MM.1S (cell line): ENCODE measurements at regions not wholly inside any gene's neighbourhood (a gene's known extent, or its start where the extent isn't known, plus 50 kb on each side); places are given as distances from the start of the nearest gene placed in this dataset.

Experiments
- DNase-seq: peaks from one replicate; pipeline ENCODE4 v3.0.0-alpha.2; 2015
- H2AFZ ChIP-seq: fragments of 300-600 bp; sonication (generic); 2 replicates; pipeline ENCODE4 v1.6.0; 2016; ENCODE audit warnings: antibody characterized with exemption, low read length
- H3F3A ChIP-seq: fragments of 300-600 bp; sonication (generic); 2 replicates; pipeline ENCODE4 v1.6.1; 2016; ENCODE audit warnings: mild to moderate bottlenecking, antibody characterized with exemption, low read length, moderate library complexity, mixed read lengths; ENCODE audit not compliant: insufficient read depth
- H3K27ac ChIP-seq: fragments of 300-600 bp; sonication (generic); 2 replicates; pipeline ENCODE4 v1.5.1; 2016; ENCODE audit warnings: mild to moderate bottlenecking, low read length
- H3K27me3 ChIP-seq: fragments of 300-600 bp; sonication (generic); replicated peaks from 2 replicates; pipeline ENCODE4 v1.6.0; 2016; ENCODE audit warnings: low read length; ENCODE audit not compliant: insufficient read depth
- H3K36me3 ChIP-seq: fragments of 300-600 bp; sonication (generic); replicated peaks from 2 replicates; pipeline ENCODE4 v1.6.1; 2016; ENCODE audit warnings: mild to moderate bottlenecking, low read length, mixed read lengths; ENCODE audit not compliant: insufficient read depth
- H3K4me1 ChIP-seq: fragments of 300-600 bp; sonication (generic); 2 replicates; pipeline ENCODE4 v1.6.1; 2016; ENCODE audit warnings: low read length, mixed read lengths
- H3K4me2 ChIP-seq: fragments of 300-600 bp; sonication (generic); 2 replicates; pipeline ENCODE4 v1.6.0; 2016; ENCODE audit warnings: low read depth, low read length
- H3K4me3 ChIP-seq: fragments of 300-600 bp; sonication (generic); 2 replicates; pipeline ENCODE4 v1.5.1; 2016; ENCODE audit warnings: low read length, mixed read lengths
- H3K79me2 ChIP-seq: fragments of 300-600 bp; sonication (generic); 2 replicates; pipeline ENCODE4 v1.6.1; 2016; ENCODE audit warnings: mixed run types, low read length, mixed read lengths
- H3K9ac ChIP-seq: fragments of 300-600 bp; sonication (generic); 2 replicates; pipeline ENCODE4 v1.6.1; 2016; ENCODE audit warnings: low read length, mixed read lengths
- H3K9me2 ChIP-seq: fragments of 300-600 bp; sonication (generic); replicated peaks from 2 replicates; pipeline ENCODE4 v1.6.1; 2016; ENCODE audit warnings: mild to moderate bottlenecking, low read length, mixed read lengths; ENCODE audit not compliant: insufficient read depth
- H3K9me3 ChIP-seq: fragments of 300-600 bp; sonication (generic); replicated peaks from 2 replicates; pipeline ENCODE4 v1.6.1; 2016; ENCODE audit warnings: mild to moderate bottlenecking, low read length, mixed read lengths; ENCODE audit not compliant: insufficient read depth
- H4K20me1 ChIP-seq: fragments of 300-600 bp; sonication (generic); 2 replicates; pipeline ENCODE4 v1.6.1; 2016; ENCODE audit warnings: mild to moderate bottlenecking, low read length, moderate library complexity, mixed read lengths; ENCODE audit not compliant: insufficient read depth
- CTCF ChIP-seq: fragments of 300-600 bp; sonication (generic); IDR thresholded peaks from 2 replicates; pipeline ENCODE4 v1.5.1; 2016; ENCODE audit warnings: antibody characterized with exemption, low read length, mixed read lengths
- EZH2 ChIP-seq: fragments of 300-600 bp; sonication (generic); optimal IDR thresholded peaks from 2 replicates; pipeline ENCODE3; 2017; ENCODE audit warnings: low read depth, mild to moderate bottlenecking, antibody characterized with exemption, low read length, mixed read lengths
- EZH2phosphoT487 ChIP-seq: fragments of 300-600 bp; sonication (generic); IDR thresholded peaks from 2 replicates; pipeline ENCODE4 v1.6.1; 2018; ENCODE audit warnings: antibody characterized with exemption, low read length

DNA sequence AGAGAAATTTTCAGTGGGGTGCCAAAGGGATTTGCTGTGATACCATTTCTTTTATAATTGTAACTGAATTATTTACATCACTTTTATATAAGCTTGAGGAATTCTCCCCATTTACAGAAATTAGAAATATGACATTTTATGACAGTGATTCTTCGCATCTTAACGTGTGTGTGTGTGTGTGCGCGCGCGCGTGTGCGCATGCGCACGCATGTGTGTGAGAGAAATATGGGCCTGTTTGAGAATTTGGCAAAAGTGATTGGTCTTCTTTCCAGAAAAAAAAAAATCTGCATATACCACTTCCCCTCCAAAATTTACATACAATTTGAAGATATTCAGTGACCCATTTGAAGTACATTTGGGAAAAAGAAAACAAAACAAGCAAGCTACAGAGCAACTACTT lies 190.7 kb upstream of the PDE4D start:
- Histone ChIP-seq H3K9me2 (no peaks in the 10 kb centered on the region), H4K20me1 (no peaks in the 10 kb centered on the region), H2AFZ (no peak overlapping the region), H3K4me1 (no peaks in the 10 kb centered on the region), H3K36me3 (no peaks in the 10 kb centered on the region), H3K4me2 (no peak overlapping the region), H3F3A (no peaks in the 10 kb centered on the region), H3K4me3 (no peak overlapping the region), H3K27me3 (no peaks in the 10 kb centered on the region), H3K79me2 (no peaks in the 10 kb centered on the region), H3K9ac (no peak overlapping the region), H3K27ac (no peak overlapping the region), H3K9me3 (no peaks in the 10 kb centered on the region)
- no peak for DNase-seq
- TF ChIP-seq EZH2 (no peak), EZH2phosphoT487 (no peak), CTCF (no peak)

DNA sequence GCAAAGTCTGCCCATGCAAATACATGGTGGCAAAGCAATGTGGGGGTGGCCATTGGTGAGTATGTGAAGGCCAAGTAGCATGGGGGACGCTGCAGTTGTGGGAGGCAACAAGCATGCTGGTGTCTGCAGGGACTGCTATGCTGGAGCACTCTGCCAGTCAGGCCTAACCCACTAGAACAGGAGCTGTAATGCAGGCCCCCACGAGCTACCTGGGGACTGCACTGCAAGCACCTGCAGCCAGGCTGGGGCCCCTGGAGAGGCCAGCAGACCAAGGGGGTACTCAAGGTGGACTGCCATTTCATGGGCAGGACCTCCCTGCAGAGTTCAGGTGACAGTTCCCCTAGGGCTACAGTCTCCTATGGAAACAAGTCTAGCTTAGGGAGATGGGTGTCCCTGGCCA lies 183.8 kb upstream of the PDE4D start:
- Histone ChIP-seq H3K27ac (no peak overlapping the region), H3K4me3 (no peak overlapping the region), H3K27me3 (no peaks in the 10 kb centered on the region), H2AFZ (no peak overlapping the region), H4K20me1 (no peaks in the 10 kb centered on the region), H3K79me2 (no peaks in the 10 kb centered on the region), H3K36me3 (no peaks in the 10 kb centered on the region), H3F3A (no peaks in the 10 kb centered on the region), H3K9me3 (no peaks in the 10 kb centered on the region), H3K9ac (no peak overlapping the region), H3K9me2 (no peaks in the 10 kb centered on the region), H3K4me1 (no peaks in the 10 kb centered on the region), H3K4me2 (no peak overlapping the region)
- DNase-seq: no peak
- no peak for TF ChIP-seq CTCF
- no peak for TF ChIP-seq EZH2
- no peak for TF ChIP-seq EZH2phosphoT487

DNA sequence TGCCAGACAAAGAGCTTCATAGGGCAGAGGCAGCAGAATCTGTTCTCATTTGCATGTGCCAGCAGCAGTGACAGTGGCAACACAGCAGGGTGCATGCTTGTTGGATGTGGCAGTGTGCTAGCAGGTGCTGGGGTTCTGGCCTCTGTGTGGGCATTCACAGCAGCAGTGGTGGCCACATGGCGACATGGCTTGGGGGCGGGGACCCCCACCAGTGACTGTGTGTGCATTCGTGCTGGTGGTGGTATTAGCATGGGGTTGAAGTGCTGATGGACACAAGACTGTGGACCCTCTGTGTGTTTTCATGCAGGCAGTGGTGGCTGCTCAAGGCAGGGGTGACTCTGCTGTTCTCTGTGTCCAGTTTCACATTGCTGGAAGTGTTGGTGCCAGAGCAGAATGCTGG lies 183.2 kb upstream of the PDE4D start:
- Histone ChIP-seq H4K20me1 (no peaks in the 10 kb centered on the region), H2AFZ (no peak overlapping the region), H3K27me3 (no peaks in the 10 kb centered on the region), H3F3A (no peaks in the 10 kb centered on the region), H3K79me2 (no peaks in the 10 kb centered on the region), H3K4me2 (no peak overlapping the region), H3K9me3 (no peaks in the 10 kb centered on the region), H3K36me3 (no peaks in the 10 kb centered on the region), H3K9me2 (no peaks in the 10 kb centered on the region), H3K4me1 (no peaks in the 10 kb centered on the region), H3K9ac (no peak overlapping the region), H3K27ac (no peak overlapping the region), H3K4me3 (no peak overlapping the region)
- DNase-seq: no peak
- TF ChIP-seq CTCF (no peak), EZH2 (no peak), EZH2phosphoT487 (no peak)

- Histone ChIP-seq H3K79me2 (no peaks in the 10 kb centered on the region), H3K27ac (no peak overlapping the region), H3K27me3 (no peaks in the 10 kb centered on the region), H3K9me2 (no peaks in the 10 kb centered on the region), H3K9ac (no peak overlapping the region), H3K36me3 (no peaks in the 10 kb centered on the region), H3K4me1 (no peaks in the 10 kb centered on the region), H3K9me3 (no peaks in the 10 kb centered on the region), H4K20me1 (no peaks in the 10 kb centered on the region), H3K4me2 (no peak overlapping the region), H3F3A (no peaks in the 10 kb centered on the region), H3K4me3 (no peak overlapping the region), H2AFZ (no peak overlapping the region)
- TF ChIP-seq EZH2 (no peak), CTCF (no peak), EZH2phosphoT487 (no peak)
- no peak for DNase-seq
These were observed 173.0 kb upstream of the PDE4D start for GRCh38 chr5:60066502-60066901.
